ENCODE measurements at regions not wholly inside any gene's neighbourhood (a gene's known extent, or its start where the extent isn't known, plus 50 kb on each side); places are given as distances from the start of the nearest gene placed in this dataset.

DNA sequence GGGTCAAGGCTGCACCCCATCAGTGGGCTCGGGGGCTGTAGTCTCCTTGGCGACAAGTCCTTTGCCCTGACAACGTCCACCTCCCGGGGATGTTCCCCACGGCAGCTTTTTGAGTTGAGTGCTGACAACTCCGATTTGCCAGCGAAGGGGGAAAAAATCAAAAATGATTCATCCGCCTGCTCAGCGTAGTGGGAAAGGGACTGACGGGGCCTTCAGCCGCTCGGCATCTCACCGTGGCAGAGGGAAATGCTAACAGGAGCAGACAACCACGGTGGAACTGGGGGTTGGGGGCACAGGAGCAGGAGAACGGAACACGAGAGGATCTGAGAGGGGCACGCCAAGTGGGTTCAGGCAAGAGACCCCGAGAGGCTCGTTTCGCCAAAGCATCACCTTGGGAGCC is 173.7 kb downstream of the TFAP2C start:
- TF ChIP-seq EZH2 (IDR thresholded peaks at IDR 0.05; ENCODE audit: borderline replicate concordance, low read depth, low read length, poor library complexity, severe bottlenecking): no peak
- TF ChIP-seq, protein P1, sequence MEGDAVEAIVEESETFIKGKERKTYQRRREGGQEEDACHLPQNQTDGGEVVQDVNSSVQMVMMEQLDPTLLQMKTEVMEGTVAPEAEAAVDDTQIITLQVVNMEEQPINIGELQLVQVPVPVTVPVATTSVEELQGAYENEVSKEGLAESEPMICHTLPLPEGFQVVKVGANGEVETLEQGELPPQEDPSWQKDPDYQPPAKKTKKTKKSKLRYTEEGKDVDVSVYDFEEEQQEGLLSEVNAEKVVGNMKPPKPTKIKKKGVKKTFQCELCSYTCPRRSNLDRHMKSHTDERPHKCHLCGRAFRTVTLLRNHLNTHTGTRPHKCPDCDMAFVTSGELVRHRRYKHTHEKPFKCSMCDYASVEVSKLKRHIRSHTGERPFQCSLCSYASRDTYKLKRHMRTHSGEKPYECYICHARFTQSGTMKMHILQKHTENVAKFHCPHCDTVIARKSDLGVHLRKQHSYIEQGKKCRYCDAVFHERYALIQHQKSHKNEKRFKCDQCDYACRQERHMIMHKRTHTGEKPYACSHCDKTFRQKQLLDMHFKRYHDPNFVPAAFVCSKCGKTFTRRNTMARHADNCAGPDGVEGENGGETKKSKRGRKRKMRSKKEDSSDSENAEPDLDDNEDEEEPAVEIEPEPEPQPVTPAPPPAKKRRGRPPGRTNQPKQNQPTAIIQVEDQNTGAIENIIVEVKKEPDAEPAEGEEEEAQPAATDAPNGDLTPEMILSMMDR (conservative IDR thresholded peaks at IDR 0.05; ENCODE audit: low read depth, low read length): no peak
